ENCODE measurements at regions not wholly inside any gene's neighbourhood (a gene's known extent, or its start where the extent isn't known, plus 50 kb on each side); places are given as distances from the start of the nearest gene placed in this dataset.

DNA sequence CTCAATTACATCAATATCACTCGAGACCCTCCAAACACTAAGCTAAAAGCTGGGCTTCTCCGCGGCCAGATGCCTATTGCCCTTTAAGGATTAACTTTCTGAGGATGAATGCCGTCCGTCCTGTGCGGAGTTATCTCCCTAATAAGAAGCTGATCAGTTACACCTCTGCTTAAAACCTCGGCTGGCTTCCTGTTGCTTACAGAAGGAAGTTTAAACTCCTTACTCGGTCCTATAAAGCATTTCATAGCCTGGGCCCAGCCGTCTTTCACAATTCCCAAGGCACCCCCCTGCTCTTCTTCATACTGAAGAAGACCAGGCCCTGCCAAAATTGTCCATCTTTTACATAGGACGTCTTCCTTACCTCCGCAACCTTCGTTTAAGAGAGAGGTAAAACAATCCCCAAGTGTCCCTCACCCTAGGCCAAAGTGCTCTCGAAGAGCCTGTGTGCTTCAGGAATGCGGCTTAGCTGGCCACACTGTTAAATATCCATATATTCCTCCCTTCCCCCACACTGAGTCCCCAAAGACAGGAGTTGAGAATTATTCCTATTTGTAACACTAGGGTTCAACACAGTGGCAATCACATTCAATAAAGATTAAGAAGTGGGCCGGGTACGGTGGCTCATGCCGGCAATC, 112.6 kb upstream of the IRX5 start:
- intact Hi-C loops (cut with DNase I; ENCODE audit: low total_unique reads), result no loop called here
- no peak overlapping the region for H3K4me3 ChIP-seq

DNA sequence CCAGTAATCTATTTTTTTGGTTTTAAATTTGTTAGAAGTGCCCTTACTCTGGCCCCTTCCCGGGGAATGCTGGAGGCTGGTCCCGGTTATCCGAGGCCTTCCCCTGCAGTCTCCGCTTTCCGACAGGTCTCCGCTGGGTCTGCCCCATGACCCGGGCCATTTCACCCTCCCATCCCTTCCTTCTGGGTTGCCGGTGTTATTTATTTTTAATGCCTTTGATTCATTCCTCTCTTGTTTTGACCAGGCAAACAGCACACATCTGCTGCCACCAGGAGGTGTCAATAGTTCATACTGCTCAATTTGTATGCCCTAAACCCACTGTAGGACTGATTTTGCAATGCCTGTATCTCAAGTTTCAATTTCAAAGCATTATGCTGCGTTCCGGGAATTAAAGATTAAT, 113.2 kb upstream of the IRX5 start:
- intact Hi-C loops (cut with DNase I; ENCODE audit: low total_unique reads), result no loop called here
- TF ChIP-seq, protein P1, sequence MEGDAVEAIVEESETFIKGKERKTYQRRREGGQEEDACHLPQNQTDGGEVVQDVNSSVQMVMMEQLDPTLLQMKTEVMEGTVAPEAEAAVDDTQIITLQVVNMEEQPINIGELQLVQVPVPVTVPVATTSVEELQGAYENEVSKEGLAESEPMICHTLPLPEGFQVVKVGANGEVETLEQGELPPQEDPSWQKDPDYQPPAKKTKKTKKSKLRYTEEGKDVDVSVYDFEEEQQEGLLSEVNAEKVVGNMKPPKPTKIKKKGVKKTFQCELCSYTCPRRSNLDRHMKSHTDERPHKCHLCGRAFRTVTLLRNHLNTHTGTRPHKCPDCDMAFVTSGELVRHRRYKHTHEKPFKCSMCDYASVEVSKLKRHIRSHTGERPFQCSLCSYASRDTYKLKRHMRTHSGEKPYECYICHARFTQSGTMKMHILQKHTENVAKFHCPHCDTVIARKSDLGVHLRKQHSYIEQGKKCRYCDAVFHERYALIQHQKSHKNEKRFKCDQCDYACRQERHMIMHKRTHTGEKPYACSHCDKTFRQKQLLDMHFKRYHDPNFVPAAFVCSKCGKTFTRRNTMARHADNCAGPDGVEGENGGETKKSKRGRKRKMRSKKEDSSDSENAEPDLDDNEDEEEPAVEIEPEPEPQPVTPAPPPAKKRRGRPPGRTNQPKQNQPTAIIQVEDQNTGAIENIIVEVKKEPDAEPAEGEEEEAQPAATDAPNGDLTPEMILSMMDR (IDR thresholded peaks at IDR 0.05), result peak; percentile 18 to 29
- H3K36me3 ChIP-seq, result no peaks in the 10 kb centered on the region
- no peak overlapping the region for H3K27ac ChIP-seq
- H3K27me3 ChIP-seq, result no peaks in the 10 kb centered on the region
- H3K4me1 ChIP-seq, result peaks cover 0 to 43% (median 18%) of the 10 kb centered on the region in 4 donors
- no peak overlapping the region for H3K4me3 ChIP-seq
- no peak for DNase-seq
- no peaks in the 10 kb centered on the region for H3K9me3 ChIP-seq

More for the DNA sequence above, 112.6 kb upstream of the IRX5 start:
- Histone ChIP-seq H3K36me3 (no peaks in the 10 kb centered on the region), H3K4me1 (peaks cover 0 to 37% (median 12%) of the 10 kb centered on the region in 4 donors), H3K27me3 (no peaks in the 10 kb centered on the region), H3K9me3 (no peaks in the 10 kb centered on the region), H3K27ac (no peak overlapping the region)
- TF ChIP-seq, protein P1 (IDR thresholded peaks at IDR 0.05), result no peak
- DNase-seq, result no peak

DNA sequence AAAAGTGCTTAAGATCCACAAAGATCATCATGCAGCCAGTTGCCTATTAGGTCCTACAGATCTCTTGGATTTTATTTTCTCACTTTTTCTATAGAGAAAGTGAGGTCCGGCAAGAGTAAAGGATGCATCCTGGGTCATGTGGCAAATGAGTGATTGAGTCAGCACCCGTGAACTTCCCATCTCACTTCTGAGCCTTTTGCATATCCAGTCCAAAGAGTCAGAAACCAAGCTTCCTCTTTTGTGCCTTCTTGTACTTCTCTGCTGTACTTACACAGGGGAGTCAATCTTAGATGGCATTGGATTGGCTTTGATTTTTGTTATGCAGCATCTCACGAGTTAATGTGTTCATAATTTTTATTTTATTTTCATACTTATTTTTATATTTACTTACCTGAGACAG, 114.2 kb upstream of the IRX5 start:
- intact Hi-C loops (cut with DNase I; ENCODE audit: low total_unique reads), result no loop called here
- H3K9me3 ChIP-seq, result no peaks in the 10 kb centered on the region
- no peak overlapping the region for H3K27ac ChIP-seq
- TF ChIP-seq, protein P1 (IDR thresholded peaks at IDR 0.05), result no peak
- no peak overlapping the region for H3K4me3 ChIP-seq
- no peaks in the 10 kb centered on the region for H3K27me3 ChIP-seq
- H3K36me3 ChIP-seq, result no peaks in the 10 kb centered on the region
- DNase-seq, result no peak
- peaks cover 0 to 52% (median 18%) of the 10 kb centered on the region in 4 donors for H3K4me1 ChIP-seq

DNA sequence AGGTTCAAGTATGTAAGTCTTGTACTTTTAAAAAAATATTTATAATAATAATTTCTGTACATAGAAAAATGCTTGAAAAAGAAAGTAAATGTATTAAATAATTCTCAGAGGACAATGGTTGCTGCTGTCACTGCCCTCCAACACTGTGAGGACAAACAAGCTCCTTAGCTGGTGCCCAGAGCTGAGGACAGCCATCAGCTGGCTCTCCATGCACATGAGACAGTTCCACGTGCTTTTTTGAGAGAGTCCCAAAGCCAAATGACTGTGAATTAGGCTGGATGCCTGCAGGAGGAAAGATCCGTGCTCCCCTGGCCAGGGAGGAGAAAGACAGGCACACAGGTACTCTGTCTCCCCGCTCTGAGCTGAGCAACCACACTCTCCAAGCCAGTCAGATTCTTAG, 115.5 kb upstream of the IRX5 start:
- Histone ChIP-seq H3K9me3 (no peaks in the 10 kb centered on the region), H3K27ac (no peak overlapping the region), H3K4me3 (no peak overlapping the region), H3K36me3 (no peaks in the 10 kb centered on the region), H3K27me3 (no peaks in the 10 kb centered on the region), H3K4me1 (peaks cover 0 to 52% (median 18%) of the 10 kb centered on the region in 4 donors)
- intact Hi-C loops (cut with DNase I; ENCODE audit: low total_unique reads), result no loop called here
- TF ChIP-seq, protein P1 (IDR thresholded peaks at IDR 0.05), result no peak
- no peak for DNase-seq

DNA sequence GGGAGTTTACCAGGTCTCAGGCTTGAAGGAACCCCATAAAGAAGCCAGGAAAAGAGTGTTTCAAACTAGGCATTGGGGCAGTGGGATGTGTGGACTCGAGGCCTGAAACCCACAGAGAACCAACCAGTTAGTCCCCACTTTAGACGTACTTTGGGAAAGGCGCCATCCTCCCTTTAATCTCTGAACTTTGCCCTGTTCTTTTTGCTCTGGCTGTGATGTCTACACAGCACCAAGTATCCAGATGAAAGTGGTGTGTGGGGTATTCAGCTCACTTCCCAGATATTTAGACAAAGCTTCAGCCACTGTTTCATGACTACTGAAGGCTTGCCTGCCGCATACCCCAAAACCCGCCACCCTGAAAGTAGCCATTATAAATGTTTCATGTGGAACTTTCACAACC, 116.9 kb upstream of the IRX5 start:
- TF ChIP-seq, protein P1 (IDR thresholded peaks at IDR 0.05), result no peak
- H3K9me3 ChIP-seq, result no peaks in the 10 kb centered on the region
- peaks cover 0 to 64% (median 18%) of the 10 kb centered on the region in 4 donors for H3K4me1 ChIP-seq
- H3K36me3 ChIP-seq, result no peaks in the 10 kb centered on the region
- H3K27me3 ChIP-seq, result no peaks in the 10 kb centered on the region
- intact Hi-C loops (cut with DNase I; ENCODE audit: low total_unique reads), result no loop called here
- no peak for DNase-seq
- H3K27ac ChIP-seq, result peak overlapping the region in 1 of 2 donors; percentile 29
- H3K4me3 ChIP-seq, result no peak overlapping the region
